ENCODE measurements at regions not wholly inside any gene's neighbourhood (a gene's known extent, or its start where the extent isn't known, plus 50 kb on each side); places are given as distances from the start of the nearest gene placed in this dataset.

DNA sequence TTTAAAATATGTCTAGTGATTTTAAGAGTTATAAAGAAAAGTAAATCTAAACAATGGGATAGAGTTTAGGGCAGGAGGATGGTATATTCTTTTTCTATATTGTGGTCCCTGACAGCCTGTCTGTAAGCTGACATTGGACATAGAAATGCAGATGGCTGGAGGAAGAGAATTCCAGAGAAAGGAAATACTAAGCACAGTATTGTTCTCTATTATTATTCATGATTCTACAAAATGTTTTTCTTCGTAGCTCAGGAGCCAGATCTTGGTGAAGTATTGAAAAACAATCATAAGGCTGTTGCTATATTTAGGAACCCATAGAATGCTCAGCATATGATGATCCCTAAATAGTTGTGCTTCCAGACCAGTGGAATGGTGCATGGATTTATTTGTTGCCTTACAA is 117.0 kb upstream of the FAM3C start:
- intact Hi-C loops (cut with DNase I; ENCODE audit: low total_unique reads): no loop called here
- whole genome bisulfite sequencing, 5 donors: 69 to 90% (median 86%) methylated on average over 1 of the region's 1 CpG

DNA sequence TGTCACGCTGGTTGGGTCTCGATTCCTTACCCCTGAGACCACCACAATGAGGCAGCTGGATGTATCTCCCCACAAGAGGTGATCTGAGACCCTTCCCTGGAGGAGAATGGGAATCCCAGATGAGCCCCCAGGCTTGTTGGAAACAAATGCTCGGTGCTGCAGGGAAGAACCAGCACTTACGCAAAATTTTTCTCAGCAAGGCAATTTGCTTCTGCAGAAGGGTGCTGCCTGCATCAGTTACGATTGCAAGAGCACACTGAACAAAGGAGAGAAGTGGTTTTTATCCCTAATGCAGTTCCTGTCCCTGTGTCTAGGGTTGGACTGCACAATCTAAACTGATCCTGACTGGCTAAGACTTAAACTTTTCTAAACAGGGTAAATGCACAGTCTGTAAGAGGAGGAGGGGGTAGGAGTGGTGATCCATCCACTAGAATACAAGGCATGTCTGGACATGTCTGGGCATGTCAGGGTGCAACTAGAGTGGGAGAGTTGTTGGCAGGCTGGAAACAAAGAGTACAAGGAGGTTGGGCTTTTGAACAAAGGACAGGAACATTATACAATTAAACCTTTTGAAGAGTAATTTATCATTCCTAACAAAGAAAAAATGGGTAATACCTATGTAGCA is 114.9 kb upstream of the FAM3C start:
- TF ChIP-seq, protein P1, sequence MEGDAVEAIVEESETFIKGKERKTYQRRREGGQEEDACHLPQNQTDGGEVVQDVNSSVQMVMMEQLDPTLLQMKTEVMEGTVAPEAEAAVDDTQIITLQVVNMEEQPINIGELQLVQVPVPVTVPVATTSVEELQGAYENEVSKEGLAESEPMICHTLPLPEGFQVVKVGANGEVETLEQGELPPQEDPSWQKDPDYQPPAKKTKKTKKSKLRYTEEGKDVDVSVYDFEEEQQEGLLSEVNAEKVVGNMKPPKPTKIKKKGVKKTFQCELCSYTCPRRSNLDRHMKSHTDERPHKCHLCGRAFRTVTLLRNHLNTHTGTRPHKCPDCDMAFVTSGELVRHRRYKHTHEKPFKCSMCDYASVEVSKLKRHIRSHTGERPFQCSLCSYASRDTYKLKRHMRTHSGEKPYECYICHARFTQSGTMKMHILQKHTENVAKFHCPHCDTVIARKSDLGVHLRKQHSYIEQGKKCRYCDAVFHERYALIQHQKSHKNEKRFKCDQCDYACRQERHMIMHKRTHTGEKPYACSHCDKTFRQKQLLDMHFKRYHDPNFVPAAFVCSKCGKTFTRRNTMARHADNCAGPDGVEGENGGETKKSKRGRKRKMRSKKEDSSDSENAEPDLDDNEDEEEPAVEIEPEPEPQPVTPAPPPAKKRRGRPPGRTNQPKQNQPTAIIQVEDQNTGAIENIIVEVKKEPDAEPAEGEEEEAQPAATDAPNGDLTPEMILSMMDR (IDR thresholded peaks at IDR 0.05): no peak
- TF ChIP-seq EP300 (IDR thresholded peaks at IDR 0.05): no peak
- TF ChIP-seq POLR2A (IDR thresholded peaks at IDR 0.05): no peak
- no peak for TF ChIP-seq POLR2AphosphoS5 (IDR thresholded peaks at IDR 0.05)
- no peaks in the 10 kb centered on the region for H3K27me3 ChIP-seq
- no peak overlapping the region for H3K4me3 ChIP-seq
- DNase-seq: no peak
- H3K4me1 ChIP-seq: no peaks in the 10 kb centered on the region
- H3K27ac ChIP-seq: no peak overlapping the region
- no peaks in the 10 kb centered on the region for H3K36me3 ChIP-seq
- H3K9me3 ChIP-seq: peaks cover 0 to 43% (median 27%) of the 10 kb centered on the region in 4 donors
- WGBS, 5 donors: 87 to 100% (median 94%) methylated on average over 5 of the region's 5 CpGs
- intact Hi-C loops (cut with DNase I; ENCODE audit: low total_unique reads): no loop called here

More for the DNA sequence above, 117.0 kb upstream of the FAM3C start:
- no peak overlapping the region for H3K27ac ChIP-seq
- TF ChIP-seq, protein P1 (IDR thresholded peaks at IDR 0.05): no peak
- TF ChIP-seq POLR2A (IDR thresholded peaks at IDR 0.05) (no peak), POLR2AphosphoS5 (IDR thresholded peaks at IDR 0.05) (no peak), EP300 (IDR thresholded peaks at IDR 0.05) (no peak)
- H3K4me3 ChIP-seq: no peak overlapping the region
- no peaks in the 10 kb centered on the region for H3K27me3 ChIP-seq
- H3K9me3 ChIP-seq: peaks cover 0 to 32% (median 18%) of the 10 kb centered on the region in 4 donors
- DNase-seq: no peak
- no peaks in the 10 kb centered on the region for H3K4me1 ChIP-seq
- H3K36me3 ChIP-seq: no peaks in the 10 kb centered on the region

DNA sequence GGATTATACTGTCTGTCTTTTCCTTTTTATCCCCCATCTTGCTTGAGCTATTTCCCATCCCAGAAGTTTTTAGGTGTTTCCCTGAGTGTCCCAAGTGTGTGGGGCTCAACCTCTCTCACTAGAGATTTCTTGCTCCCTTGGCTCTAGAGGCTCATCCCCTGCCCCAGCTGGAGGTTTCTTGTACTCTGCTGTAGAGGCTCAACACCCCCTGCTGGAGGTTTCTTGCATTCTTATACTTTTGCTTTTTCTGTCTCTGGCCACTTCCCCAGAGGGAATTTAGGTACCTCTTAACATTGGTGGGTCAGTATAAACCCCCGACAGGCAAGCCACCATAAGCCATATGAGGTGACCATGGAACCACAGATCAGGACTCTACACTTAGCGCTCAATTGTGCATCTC is 114.2 kb upstream of the FAM3C start:
- no peaks in the 10 kb centered on the region for H3K4me1 ChIP-seq
- intact Hi-C loops (cut with DNase I; ENCODE audit: low total_unique reads): no loop called here
- DNase-seq: no peak
- no peaks in the 10 kb centered on the region for H3K27me3 ChIP-seq
- no peak for TF ChIP-seq EP300 (IDR thresholded peaks at IDR 0.05)
- TF ChIP-seq POLR2AphosphoS5 (IDR thresholded peaks at IDR 0.05): no peak
- 89 to 98% (median 96%) methylated on average over 2 of the region's 2 CpGs for whole genome bisulfite sequencing, 5 donors
- H3K27ac ChIP-seq: no peak overlapping the region
- H3K36me3 ChIP-seq: no peaks in the 10 kb centered on the region
- H3K4me3 ChIP-seq: no peak overlapping the region
- H3K9me3 ChIP-seq: peaks cover 3 to 50% (median 31%) of the 10 kb centered on the region in 4 donors

DNA sequence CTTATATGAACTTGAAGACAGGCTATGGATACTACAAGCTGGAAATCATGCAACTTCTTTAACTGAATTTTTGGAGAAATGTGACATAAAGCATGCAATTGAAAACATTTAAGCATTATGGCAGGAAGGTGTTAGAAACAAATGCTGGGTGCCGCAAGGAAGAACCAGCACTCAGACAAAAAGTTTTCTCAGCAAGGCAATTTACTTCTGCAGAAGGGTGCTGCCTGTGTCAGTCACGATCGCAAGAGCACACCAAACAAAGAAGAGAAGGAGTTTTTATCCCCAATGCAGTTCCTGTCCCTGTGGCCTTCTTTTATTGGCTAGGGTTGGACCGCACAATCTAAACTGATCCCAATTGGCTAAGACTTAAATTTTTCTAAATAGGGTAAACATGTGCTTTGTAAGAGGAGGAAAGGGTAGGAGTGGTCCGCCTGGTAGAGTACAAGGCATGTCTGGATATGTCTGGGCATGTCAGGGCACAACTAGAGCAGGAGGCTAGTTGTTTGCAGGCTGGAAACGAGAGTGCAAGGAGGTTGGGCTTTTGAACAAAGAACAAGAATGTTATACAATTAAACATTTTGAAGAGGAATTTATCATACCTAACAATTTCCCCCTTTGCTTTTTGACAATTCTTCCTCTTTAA is 109.6 kb upstream of the FAM3C start:
- Histone ChIP-seq H3K4me3 (no peak overlapping the region), H3K27ac (no peak overlapping the region), H3K4me1 (no peaks in the 10 kb centered on the region), H3K27me3 (no peaks in the 10 kb centered on the region), H3K9me3 (peaks cover 3 to 41% (median 30%) of the 10 kb centered on the region in 4 donors), H3K36me3 (no peaks in the 10 kb centered on the region)
- DNase-seq: no peak
- TF ChIP-seq, protein P1 (IDR thresholded peaks at IDR 0.05): no peak
- TF ChIP-seq POLR2AphosphoS5 (IDR thresholded peaks at IDR 0.05) (no peak), EP300 (IDR thresholded peaks at IDR 0.05) (no peak), POLR2A (IDR thresholded peaks at IDR 0.05) (no peak)
- 81 to 97% (median 89%) methylated on average over 6 of the region's 6 CpGs for WGBS, 5 donors
- intact Hi-C loops (cut with DNase I; ENCODE audit: low total_unique reads): no loop called here

DNA sequence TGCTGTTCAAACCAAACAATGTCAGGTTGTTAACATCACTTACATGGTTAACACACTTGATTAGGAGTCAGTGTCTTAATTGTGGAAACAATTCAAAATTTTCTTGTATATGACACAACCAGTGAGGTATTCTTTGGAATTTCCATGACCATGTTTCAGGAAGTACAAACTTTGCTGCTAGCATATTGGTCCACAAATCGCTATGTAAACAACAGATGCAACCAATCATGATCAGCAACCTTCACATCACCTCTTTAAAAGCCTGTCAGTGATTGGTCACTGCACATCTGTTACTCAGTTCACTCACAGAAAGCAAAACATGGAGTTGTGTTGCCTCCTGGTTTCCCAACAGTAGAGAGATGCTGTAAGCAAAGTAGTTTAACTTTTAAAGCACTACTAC is 108.9 kb upstream of the FAM3C start:
- TF ChIP-seq, protein P1 (IDR thresholded peaks at IDR 0.05): no peak
- TF ChIP-seq POLR2A (IDR thresholded peaks at IDR 0.05): no peak
- no peak for TF ChIP-seq EP300 (IDR thresholded peaks at IDR 0.05)
- no peak for TF ChIP-seq POLR2AphosphoS5 (IDR thresholded peaks at IDR 0.05)
- 90 to 95% (median 94%) methylated on average over 1 of the region's 1 CpG for WGBS, 5 donors
- intact Hi-C loops (cut with DNase I; ENCODE audit: low total_unique reads): no loop called here
- no peak for DNase-seq
- Histone ChIP-seq H3K4me1 (no peaks in the 10 kb centered on the region), H3K4me3 (no peak overlapping the region), H3K36me3 (no peaks in the 10 kb centered on the region), H3K9me3 (peaks cover 3 to 35% (median 25%) of the 10 kb centered on the region in 4 donors), H3K27ac (no peak overlapping the region), H3K27me3 (no peaks in the 10 kb centered on the region)

All from stomach (tissue), 8 donors.